ENCODE measurements at regions not wholly inside any gene's neighbourhood (a gene's known extent, or its start where the extent isn't known, plus 50 kb on each side); places are given as distances from the start of the nearest gene placed in this dataset.

GRCh38 chr4:26226629-26227376, 94.0 kb upstream of the RBPJ start:
- TF ChIP-seq POLR2A (IDR thresholded peaks at IDR 0.05) (no peak), CTCF (IDR thresholded peaks at IDR 0.05) (no peak)
- WGBS, 4 donors: 74 to 90% (median 82%) methylated on average over 5 of the region's 5 CpGs
- Histone ChIP-seq H3K4me3 (no peak overlapping the region), H3K27me3 (peaks cover 0 to 4% (median 0%) of the 10 kb centered on the region in 9 donors), H3K4me1 (no peaks in the 10 kb centered on the region), H3K36me3 (no peaks in the 10 kb centered on the region), H3K27ac (no peak overlapping the region), H3K9me3 (no peaks in the 10 kb centered on the region)
- ATAC-seq (no peak), DNase-seq (no peak)
- intact Hi-C loops (cut with DNase I): no loop called here

GRCh38 chr4:26227601-26228229, 93.1 kb upstream of the RBPJ start:
- WGBS, 4 donors: 55 to 68% (median 63%) methylated on average over 15 of the region's 15 CpGs

GRCh38 chr4:26228883-26229282, 91.9 kb upstream of the RBPJ start:
- H3K27ac ChIP-seq: no peak overlapping the region
- 89 to 97% (median 96%) methylated on average over 2 of the region's 2 CpGs for WGBS, 4 donors
- no peak for DNase-seq
- TF ChIP-seq POLR2A (IDR thresholded peaks at IDR 0.05) (no peak), CTCF (IDR thresholded peaks at IDR 0.05) (no peak)
- intact Hi-C loops (cut with DNase I): no loop called here
- H3K9me3 ChIP-seq: no peaks in the 10 kb centered on the region
- no peak for ATAC-seq
- H3K4me3 ChIP-seq: no peak overlapping the region
- no peaks in the 10 kb centered on the region for H3K27me3 ChIP-seq
- no peaks in the 10 kb centered on the region for H3K4me1 ChIP-seq
- no peaks in the 10 kb centered on the region for H3K36me3 ChIP-seq

More at GRCh38 chr4:26227601-26228229, 93.1 kb upstream of the RBPJ start:
- no peak for DNase-seq
- no peak for TF ChIP-seq POLR2A (IDR thresholded peaks at IDR 0.05)
- no peak for TF ChIP-seq CTCF (IDR thresholded peaks at IDR 0.05)
- Histone ChIP-seq H3K27ac (no peak overlapping the region), H3K9me3 (no peaks in the 10 kb centered on the region), H3K4me1 (no peaks in the 10 kb centered on the region), H3K36me3 (no peaks in the 10 kb centered on the region), H3K27me3 (peaks cover 0 to 4% (median 0%) of the 10 kb centered on the region in 9 donors), H3K4me3 (no peak overlapping the region)
- ATAC-seq: no peak
- intact Hi-C loops (cut with DNase I): no loop called here

- Histone ChIP-seq H3K36me3 (no peaks in the 10 kb centered on the region), H3K27me3 (no peaks in the 10 kb centered on the region), H3K4me1 (peaks cover 0 to under 1% (median 0%) of the 10 kb centered on the region in 12 donors), H3K9me3 (no peaks in the 10 kb centered on the region), H3K27ac (no peak overlapping the region), H3K4me3 (no peak overlapping the region)
- no peak for ATAC-seq
- intact Hi-C loops (cut with DNase I): no loop called here
- no peak for DNase-seq
- 91 to 96% (median 92%) methylated on average over 4 of the region's 4 CpGs for WGBS, 4 donors
- TF ChIP-seq CTCF (IDR thresholded peaks at IDR 0.05): no peak
- TF ChIP-seq POLR2A (IDR thresholded peaks at IDR 0.05): no peak
Observed at GRCh38 chr4:26229974-26230373, 90.8 kb upstream of the RBPJ start.

Data from heart left ventricle (tissue), 16 donors.